ENCODE measurements at regions not wholly inside any gene's neighbourhood (a gene's known extent, or its start where the extent isn't known, plus 50 kb on each side); places are given as distances from the start of the nearest gene placed in this dataset.

DNA sequence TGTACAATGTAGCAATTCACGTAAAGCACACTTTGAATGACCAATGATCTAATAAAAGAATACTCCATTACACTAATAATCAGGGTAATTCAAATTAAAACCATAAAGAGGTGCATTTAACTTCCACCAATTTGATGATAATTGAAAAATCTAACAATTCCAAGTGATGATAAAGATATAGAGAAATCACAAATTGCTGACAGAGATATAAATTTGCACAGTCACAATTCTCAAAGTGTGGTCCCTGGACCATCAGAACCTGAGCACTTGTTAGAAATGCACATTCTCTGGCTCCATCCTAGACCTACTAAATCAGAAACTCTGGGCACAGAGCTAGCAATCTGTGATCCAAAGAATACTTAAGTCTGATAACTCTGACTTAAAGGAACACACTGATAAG lies 165.8 kb upstream of the DCC start:
- H3K9me3 ChIP-seq: no peaks in the 10 kb centered on the region
- TF ChIP-seq, protein P1, sequence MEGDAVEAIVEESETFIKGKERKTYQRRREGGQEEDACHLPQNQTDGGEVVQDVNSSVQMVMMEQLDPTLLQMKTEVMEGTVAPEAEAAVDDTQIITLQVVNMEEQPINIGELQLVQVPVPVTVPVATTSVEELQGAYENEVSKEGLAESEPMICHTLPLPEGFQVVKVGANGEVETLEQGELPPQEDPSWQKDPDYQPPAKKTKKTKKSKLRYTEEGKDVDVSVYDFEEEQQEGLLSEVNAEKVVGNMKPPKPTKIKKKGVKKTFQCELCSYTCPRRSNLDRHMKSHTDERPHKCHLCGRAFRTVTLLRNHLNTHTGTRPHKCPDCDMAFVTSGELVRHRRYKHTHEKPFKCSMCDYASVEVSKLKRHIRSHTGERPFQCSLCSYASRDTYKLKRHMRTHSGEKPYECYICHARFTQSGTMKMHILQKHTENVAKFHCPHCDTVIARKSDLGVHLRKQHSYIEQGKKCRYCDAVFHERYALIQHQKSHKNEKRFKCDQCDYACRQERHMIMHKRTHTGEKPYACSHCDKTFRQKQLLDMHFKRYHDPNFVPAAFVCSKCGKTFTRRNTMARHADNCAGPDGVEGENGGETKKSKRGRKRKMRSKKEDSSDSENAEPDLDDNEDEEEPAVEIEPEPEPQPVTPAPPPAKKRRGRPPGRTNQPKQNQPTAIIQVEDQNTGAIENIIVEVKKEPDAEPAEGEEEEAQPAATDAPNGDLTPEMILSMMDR (IDR thresholded peaks at IDR 0.05): no peak
- H3K4me3 ChIP-seq: no peak overlapping the region
- no peaks in the 10 kb centered on the region for H3K27me3 ChIP-seq
- H3K4me1 ChIP-seq: no peaks in the 10 kb centered on the region
- no peaks in the 10 kb centered on the region for H3K36me3 ChIP-seq
- H3K27ac ChIP-seq: no peak overlapping the region
- DNase-seq (ENCODE audit: low spot score): no peak

DNA sequence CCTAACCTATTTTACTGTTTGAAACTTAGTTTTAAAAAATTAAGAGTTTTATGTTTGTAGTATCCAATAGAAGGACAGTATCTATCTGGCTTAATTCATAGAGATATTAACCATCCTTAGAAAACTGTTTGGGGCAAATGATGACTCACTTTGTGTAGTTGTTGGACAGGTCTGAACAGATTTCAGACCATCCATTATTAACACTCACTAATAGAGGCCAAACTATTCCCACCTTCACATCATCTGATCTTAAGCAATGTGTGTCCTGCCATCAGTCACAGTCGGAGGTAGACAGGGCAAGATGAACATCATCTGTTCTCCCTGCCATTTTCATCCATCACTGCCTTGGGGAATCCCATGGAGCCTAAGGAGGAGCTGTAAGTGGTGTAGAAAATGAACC lies 164.6 kb upstream of the DCC start:
- DNase-seq (ENCODE audit: low spot score): no peak
- no peaks in the 10 kb centered on the region for H3K27me3 ChIP-seq
- H3K27ac ChIP-seq: no peak overlapping the region
- TF ChIP-seq, protein P1 (IDR thresholded peaks at IDR 0.05): no peak
- no peaks in the 10 kb centered on the region for H3K4me1 ChIP-seq
- H3K9me3 ChIP-seq: no peaks in the 10 kb centered on the region
- H3K4me3 ChIP-seq: no peak overlapping the region
- H3K36me3 ChIP-seq: no peaks in the 10 kb centered on the region

DNA sequence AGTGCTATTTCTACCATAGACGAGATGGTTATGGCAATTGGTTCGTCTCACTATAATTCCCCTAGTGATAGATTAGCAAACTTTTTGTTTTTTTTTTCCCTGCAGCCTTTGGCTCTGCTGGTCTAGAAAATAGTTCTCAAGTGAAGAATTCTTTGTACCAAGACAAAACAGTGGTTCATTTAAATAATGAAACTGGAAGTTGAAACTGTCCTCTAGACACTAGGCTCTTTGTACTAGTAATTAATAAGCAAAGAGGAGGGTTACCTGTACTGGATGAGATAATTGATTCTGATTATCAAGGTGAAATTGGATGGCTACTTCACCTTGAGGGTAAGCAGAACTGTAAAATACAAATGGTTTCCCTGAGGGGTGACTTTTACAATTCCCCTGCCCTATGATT lies 156.9 kb upstream of the DCC start:
- no peak for DNase-seq (ENCODE audit: low spot score)
- no peak overlapping the region for H3K27ac ChIP-seq
- H3K9me3 ChIP-seq: no peaks in the 10 kb centered on the region
- no peaks in the 10 kb centered on the region for H3K27me3 ChIP-seq
- no peak overlapping the region for H3K4me3 ChIP-seq
- H3K4me1 ChIP-seq: no peaks in the 10 kb centered on the region
- no peaks in the 10 kb centered on the region for H3K36me3 ChIP-seq
- TF ChIP-seq, protein P1 (IDR thresholded peaks at IDR 0.05): no peak

DNA sequence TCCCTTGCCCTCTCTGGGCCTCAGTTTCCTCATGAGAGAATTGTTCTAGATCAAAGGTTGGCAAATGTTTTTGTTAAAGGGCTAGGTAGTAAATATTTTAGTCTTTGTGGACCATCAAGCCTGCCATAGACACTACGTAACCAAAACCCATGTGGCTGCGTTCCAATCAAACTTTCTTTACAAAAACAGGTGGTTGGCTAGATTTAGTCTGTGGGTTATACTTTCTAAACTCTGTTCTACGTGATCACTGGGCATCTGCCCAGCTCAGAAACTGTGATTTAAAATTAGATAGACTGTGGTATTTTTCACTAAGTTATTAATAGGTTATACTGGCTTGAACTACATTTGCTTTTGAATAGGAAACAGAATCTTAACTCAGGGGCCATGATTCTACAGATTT lies 149.8 kb upstream of the DCC start:
- no peak for DNase-seq (ENCODE audit: low spot score)
- no peak overlapping the region for H3K4me3 ChIP-seq
- no peak overlapping the region for H3K27ac ChIP-seq
- TF ChIP-seq, protein P1 (IDR thresholded peaks at IDR 0.05): no peak
- H3K9me3 ChIP-seq: no peaks in the 10 kb centered on the region
- H3K27me3 ChIP-seq: no peaks in the 10 kb centered on the region
- no peaks in the 10 kb centered on the region for H3K36me3 ChIP-seq
- H3K4me1 ChIP-seq: no peaks in the 10 kb centered on the region

DNA sequence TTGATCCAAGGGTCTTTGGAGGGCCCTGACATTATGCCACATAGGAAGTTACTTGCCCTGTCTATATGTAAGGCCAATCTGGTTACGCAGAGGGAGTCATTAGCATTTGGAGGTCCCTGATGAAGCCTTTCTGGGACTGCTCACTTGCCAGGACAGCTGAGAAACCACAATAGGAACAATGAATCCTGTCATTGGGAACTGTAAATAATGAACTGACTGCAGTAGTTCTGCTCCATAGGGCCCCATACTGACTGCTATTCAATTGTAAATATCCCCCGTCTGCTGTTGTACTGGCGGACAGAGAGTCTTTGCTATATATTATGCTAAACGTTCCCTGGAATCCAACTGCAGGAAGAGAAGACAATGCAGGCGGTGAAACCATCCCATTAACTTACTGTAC lies 149.4 kb upstream of the DCC start:
- no peak for DNase-seq (ENCODE audit: low spot score)
- H3K9me3 ChIP-seq: no peaks in the 10 kb centered on the region
- no peak overlapping the region for H3K27ac ChIP-seq
- no peaks in the 10 kb centered on the region for H3K36me3 ChIP-seq
- TF ChIP-seq, protein P1 (IDR thresholded peaks at IDR 0.05): no peak
- no peaks in the 10 kb centered on the region for H3K27me3 ChIP-seq
- no peak overlapping the region for H3K4me3 ChIP-seq
- no peaks in the 10 kb centered on the region for H3K4me1 ChIP-seq

DNA sequence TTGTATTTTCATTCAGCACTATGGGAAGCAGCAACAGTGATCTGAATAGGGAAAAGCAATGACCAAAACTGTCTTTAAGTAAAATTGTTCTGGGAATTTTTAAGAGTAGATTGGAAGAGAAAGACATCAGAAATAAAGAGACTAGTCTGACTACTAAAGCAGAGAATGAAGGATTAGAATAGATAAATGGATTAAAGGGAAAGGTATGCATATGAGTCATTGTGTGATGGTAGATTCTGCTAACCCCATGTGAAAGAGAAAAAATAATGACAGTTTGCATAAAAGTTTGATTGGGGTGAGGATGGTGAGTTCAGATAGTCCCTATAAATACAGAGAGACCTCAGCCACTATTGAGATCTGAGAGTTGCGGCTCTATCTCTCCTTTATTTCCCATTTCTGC lies 139.6 kb upstream of the DCC start:
- TF ChIP-seq, protein P1 (IDR thresholded peaks at IDR 0.05): no peak
- H3K4me3 ChIP-seq: no peak overlapping the region
- DNase-seq (ENCODE audit: low spot score): no peak
- no peaks in the 10 kb centered on the region for H3K27me3 ChIP-seq
- no peaks in the 10 kb centered on the region for H3K4me1 ChIP-seq
- no peaks in the 10 kb centered on the region for H3K9me3 ChIP-seq
- no peaks in the 10 kb centered on the region for H3K36me3 ChIP-seq
- no peak overlapping the region for H3K27ac ChIP-seq
